ENCODE measurements at regions not wholly inside any gene's neighbourhood (a gene's known extent, or its start where the extent isn't known, plus 50 kb on each side); places are given as distances from the start of the nearest gene placed in this dataset.

GRCh38 chr13:67408798-67409197 lies 178.7 kb upstream of the PCDH9 start:
- WGBS, 4 donors: 82 to 100% (median 95%) methylated on average over 1 of the region's 1 CpG
- ATAC-seq: no peak
- no peak for TF ChIP-seq POLR2A (IDR thresholded peaks at IDR 0.05)
- TF ChIP-seq CTCF (IDR thresholded peaks at IDR 0.05): no peak
- H3K27me3 ChIP-seq: no peaks in the 10 kb centered on the region
- H3K4me1 ChIP-seq: no peaks in the 10 kb centered on the region
- H3K9me3 ChIP-seq: no peaks in the 10 kb centered on the region
- no peak overlapping the region for H3K27ac ChIP-seq
- H3K4me3 ChIP-seq: no peak overlapping the region
- H3K36me3 ChIP-seq: no peaks in the 10 kb centered on the region
- intact Hi-C loops (cut with DNase I): no loop called here
- no peak for DNase-seq

GRCh38 chr13:67402546-67402945 lies 172.4 kb upstream of the PCDH9 start:
- Histone ChIP-seq H3K4me3 (no peak overlapping the region), H3K36me3 (no peaks in the 10 kb centered on the region), H3K4me1 (no peaks in the 10 kb centered on the region), H3K9me3 (peaks cover 0 to 3% (median 0%) of the 10 kb centered on the region in 12 donors), H3K27ac (no peak overlapping the region), H3K27me3 (no peaks in the 10 kb centered on the region)
- intact Hi-C loops (cut with DNase I): no loop called here
- ATAC-seq: no peak
- no peak for TF ChIP-seq POLR2A (IDR thresholded peaks at IDR 0.05)
- 89 to 94% (median 90%) methylated on average over 7 of the region's 7 CpGs for WGBS, 4 donors
- no peak for DNase-seq

GRCh38 chr13:67395577-67395976 lies 165.4 kb upstream of the PCDH9 start:
- TF ChIP-seq POLR2A (IDR thresholded peaks at IDR 0.05) (no peak), CTCF (IDR thresholded peaks at IDR 0.05) (no peak)
- no peaks in the 10 kb centered on the region for H3K27me3 ChIP-seq
- no peaks in the 10 kb centered on the region for H3K4me1 ChIP-seq
- peaks cover 0 to 3% (median 0%) of the 10 kb centered on the region in 12 donors for H3K9me3 ChIP-seq
- WGBS, 4 donors: 84 to 93% (median 89%) methylated on average over 1 of the region's 1 CpG
- no peak for DNase-seq
- no peaks in the 10 kb centered on the region for H3K36me3 ChIP-seq
- intact Hi-C loops (cut with DNase I): no loop called here
- ATAC-seq: no peak
- no peak overlapping the region for H3K27ac ChIP-seq
- no peak overlapping the region for H3K4me3 ChIP-seq

GRCh38 chr13:67392014-67392413 lies 161.9 kb upstream of the PCDH9 start:
- DNase-seq (no peak), ATAC-seq (no peak)
- H3K9me3 ChIP-seq: peaks cover 0 to 4% (median 0%) of the 10 kb centered on the region in 12 donors
- no peak overlapping the region for H3K27ac ChIP-seq
- TF ChIP-seq CTCF (IDR thresholded peaks at IDR 0.05) (no peak), POLR2A (IDR thresholded peaks at IDR 0.05) (no peak)
- H3K36me3 ChIP-seq: no peaks in the 10 kb centered on the region
- no peak overlapping the region for H3K4me3 ChIP-seq
- H3K27me3 ChIP-seq: no peaks in the 10 kb centered on the region
- intact Hi-C loops (cut with DNase I): no loop called here
- H3K4me1 ChIP-seq: no peaks in the 10 kb centered on the region

- ATAC-seq (no peak), DNase-seq (no peak)
- TF ChIP-seq POLR2A (IDR thresholded peaks at IDR 0.05) (no peak), CTCF (IDR thresholded peaks at IDR 0.05) (no peak)
- Histone ChIP-seq H3K4me1 (no peaks in the 10 kb centered on the region), H3K9me3 (peaks cover 0 to 4% (median 0%) of the 10 kb centered on the region in 12 donors), H3K27ac (no peak overlapping the region), H3K36me3 (no peaks in the 10 kb centered on the region), H3K27me3 (no peaks in the 10 kb centered on the region), H3K4me3 (no peak overlapping the region)
- WGBS, 4 donors: 64 to 75% (median 70%) methylated on average over 2 of the region's 2 CpGs
- intact Hi-C loops (cut with DNase I): no loop called here
These were observed 160.4 kb upstream of the PCDH9 start for GRCh38 chr13:67390462-67391086.

Measured in heart left ventricle (tissue), 16 donors.